ENCODE measurements at regions not wholly inside any gene's neighbourhood (a gene's known extent, or its start where the extent isn't known, plus 50 kb on each side); places are given as distances from the start of the nearest gene placed in this dataset.

DNA sequence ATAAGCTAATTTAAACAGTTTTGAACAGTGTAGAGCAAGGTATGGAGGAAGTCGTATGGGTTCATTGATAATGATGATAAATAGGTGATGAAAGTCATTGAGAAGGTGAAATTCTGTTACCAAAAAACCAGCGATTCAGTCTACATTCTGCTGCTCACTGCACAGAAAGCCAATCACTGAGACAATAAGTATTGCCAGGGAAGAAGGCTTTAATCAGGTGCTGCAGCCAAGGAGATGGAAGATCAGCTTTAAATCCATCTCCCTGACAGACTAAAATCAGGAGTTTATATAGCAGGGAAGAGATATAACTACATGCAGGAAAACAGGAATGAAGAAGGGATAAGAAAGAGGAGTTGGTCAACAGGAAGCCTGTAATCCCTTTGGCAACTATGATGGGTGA is 361.3 kb upstream of the C1orf174 start:
- TF ChIP-seq TAF1 (IDR thresholded peaks at IDR 0.05; ENCODE audit: low read depth, low read length) (no peak), POLR2A (IDR thresholded peaks at IDR 0.05; ENCODE audit: low read depth, low read length) (no peak), POU2F2 (IDR thresholded peaks at IDR 0.05; ENCODE audit: low read depth, low read length) (no peak), POLR2AphosphoS5 (IDR thresholded peaks at IDR 0.05; ENCODE audit: low read depth, low read length) (no peak), SPI1 (IDR thresholded peaks at IDR 0.05; ENCODE audit: low read depth, low read length) (no peak), PAX5 (IDR thresholded peaks at IDR 0.05; ENCODE audit: insufficient read depth, low read length, severe bottlenecking) (no peak)
- no peak for DNase-seq (ENCODE audit: insufficient read length, low spot score)
- FAIRE-seq: no peak

DNA sequence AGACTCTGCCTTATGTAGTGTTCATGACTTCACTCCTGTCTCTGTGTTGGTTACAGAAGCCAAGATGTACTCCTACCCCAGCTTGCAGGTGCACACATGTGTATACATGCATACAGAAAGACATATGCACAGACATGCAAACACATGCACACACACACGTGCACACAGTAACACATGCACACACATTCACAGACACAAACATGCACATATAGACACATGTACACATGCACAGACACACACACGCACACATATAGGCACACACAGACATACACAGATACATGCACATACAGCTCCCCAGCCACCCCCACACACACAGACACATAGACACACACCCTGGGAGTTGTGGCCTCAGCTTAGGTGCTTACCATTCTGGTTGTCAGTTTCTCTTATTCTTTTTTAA is 362.6 kb upstream of the C1orf174 start:
- DNase-seq (ENCODE audit: insufficient read length, low spot score) (no peak), FAIRE-seq (no peak)
- TF ChIP-seq TAF1 (IDR thresholded peaks at IDR 0.05; ENCODE audit: low read depth, low read length): no peak
- TF ChIP-seq POLR2AphosphoS5 (IDR thresholded peaks at IDR 0.05; ENCODE audit: low read depth, low read length): no peak
- no peak for TF ChIP-seq POLR2A (IDR thresholded peaks at IDR 0.05; ENCODE audit: low read depth, low read length)
- TF ChIP-seq PAX5 (IDR thresholded peaks at IDR 0.05; ENCODE audit: insufficient read depth, low read length, severe bottlenecking): no peak
- TF ChIP-seq SPI1 (IDR thresholded peaks at IDR 0.05; ENCODE audit: low read depth, low read length): no peak
- no peak for TF ChIP-seq POU2F2 (IDR thresholded peaks at IDR 0.05; ENCODE audit: low read depth, low read length)

DNA sequence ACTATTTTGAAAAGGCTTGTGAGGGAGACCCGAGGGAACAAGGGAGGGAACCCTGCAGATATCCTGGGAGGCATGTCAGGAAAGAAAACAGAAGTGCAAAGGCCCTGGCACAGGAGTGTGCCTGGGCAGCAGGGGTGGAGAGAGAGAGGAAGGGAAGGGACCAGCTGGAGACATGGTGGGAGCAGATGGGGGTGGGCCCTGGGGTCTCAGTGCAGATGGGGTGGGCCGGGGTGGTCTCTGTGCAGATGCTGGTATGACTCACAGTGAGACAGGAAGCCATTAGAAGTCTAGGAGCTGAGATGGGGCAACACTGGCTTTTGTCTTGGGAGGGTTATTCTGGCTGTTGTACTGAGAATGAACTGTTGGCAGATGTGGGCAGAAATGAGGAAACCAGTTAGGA is 363.6 kb upstream of the C1orf174 start:
- DNase-seq (ENCODE audit: insufficient read length, low spot score) (no peak), FAIRE-seq (no peak)
- no peak for TF ChIP-seq PAX5 (IDR thresholded peaks at IDR 0.05; ENCODE audit: insufficient read depth, low read length, severe bottlenecking)
- TF ChIP-seq POU2F2 (IDR thresholded peaks at IDR 0.05; ENCODE audit: low read depth, low read length): no peak
- TF ChIP-seq POLR2AphosphoS5 (IDR thresholded peaks at IDR 0.05; ENCODE audit: low read depth, low read length): no peak
- TF ChIP-seq POLR2A (IDR thresholded peaks at IDR 0.05; ENCODE audit: low read depth, low read length): no peak
- no peak for TF ChIP-seq SPI1 (IDR thresholded peaks at IDR 0.05; ENCODE audit: low read depth, low read length)
- no peak for TF ChIP-seq TAF1 (IDR thresholded peaks at IDR 0.05; ENCODE audit: low read depth, low read length)

DNA sequence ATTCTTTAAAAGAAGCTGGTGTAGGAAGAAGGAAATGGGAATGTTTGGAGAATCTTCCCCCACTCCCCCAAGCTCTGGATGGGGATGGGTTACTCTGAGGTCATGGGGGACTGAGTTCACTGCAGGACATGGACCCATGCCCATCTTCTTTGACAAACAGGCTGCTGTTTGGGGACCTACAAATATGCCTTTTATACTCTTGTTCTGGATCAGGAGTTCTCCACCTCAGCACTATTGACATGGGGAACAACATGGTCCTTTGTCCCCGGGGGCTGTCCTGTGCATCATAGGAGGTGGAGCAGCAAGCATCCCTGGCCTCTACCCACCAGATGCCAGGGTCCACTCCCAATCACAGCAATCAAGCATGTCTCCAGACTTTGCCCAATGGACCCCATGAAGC is 365.8 kb upstream of the C1orf174 start:
- DNase-seq (ENCODE audit: insufficient read length, low spot score): no peak
- no peak for TF ChIP-seq POU2F2 (IDR thresholded peaks at IDR 0.05; ENCODE audit: low read depth, low read length)
- TF ChIP-seq TAF1 (IDR thresholded peaks at IDR 0.05; ENCODE audit: low read depth, low read length): no peak
- TF ChIP-seq POLR2AphosphoS5 (IDR thresholded peaks at IDR 0.05; ENCODE audit: low read depth, low read length): no peak
- no peak for TF ChIP-seq PAX5 (IDR thresholded peaks at IDR 0.05; ENCODE audit: insufficient read depth, low read length, severe bottlenecking)
- no peak for TF ChIP-seq SPI1 (IDR thresholded peaks at IDR 0.05; ENCODE audit: low read depth, low read length)
- no peak for TF ChIP-seq POLR2A (IDR thresholded peaks at IDR 0.05; ENCODE audit: low read depth, low read length)

DNA sequence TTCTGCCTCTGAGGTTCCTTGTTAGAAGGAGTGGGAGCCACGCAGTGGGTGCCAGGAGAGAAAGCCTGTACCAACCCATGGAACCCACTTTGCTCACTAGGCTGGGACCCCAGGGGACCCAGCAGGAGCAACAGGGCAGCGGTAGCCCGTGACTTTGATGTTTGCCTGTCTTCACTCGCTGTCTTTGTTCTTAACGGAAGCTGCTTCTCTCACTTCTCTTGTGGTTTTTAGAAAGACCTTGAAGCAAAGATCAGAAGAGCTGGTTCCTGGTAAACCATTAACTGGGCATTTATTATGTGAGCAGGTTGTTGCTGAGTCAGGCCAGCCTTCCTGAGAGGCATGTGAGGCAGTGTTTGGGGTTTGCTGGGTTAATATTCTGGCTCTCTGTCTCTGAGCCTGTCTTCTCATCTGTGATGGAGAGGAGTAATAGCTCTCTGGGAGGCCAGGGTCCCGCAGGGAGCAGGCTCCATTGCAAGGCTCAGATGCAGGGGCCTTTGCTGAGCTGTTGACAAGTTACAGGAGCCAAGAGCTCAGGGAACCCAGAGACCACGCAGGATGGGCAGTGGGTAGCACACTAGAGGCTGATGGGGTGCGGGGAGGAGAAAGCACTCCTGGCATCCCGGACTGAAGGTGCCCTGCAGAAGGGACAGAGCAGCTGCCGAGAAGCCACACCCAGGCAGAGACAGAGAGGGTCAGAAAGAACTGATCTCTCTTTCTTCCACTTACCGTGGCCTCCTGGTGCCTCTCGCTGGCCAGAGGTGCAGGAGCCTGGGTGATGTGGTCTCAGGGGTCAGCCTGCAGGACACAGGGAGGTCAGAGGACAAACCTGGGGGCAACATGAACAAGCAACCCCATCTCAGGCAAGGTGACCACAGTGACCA is 367.5 kb upstream of the C1orf174 start:
- TF ChIP-seq TAF1 (IDR thresholded peaks at IDR 0.05; ENCODE audit: low read depth, low read length) (no peak), PAX5 (IDR thresholded peaks at IDR 0.05; ENCODE audit: insufficient read depth, low read length, severe bottlenecking) (no peak), POLR2A (IDR thresholded peaks at IDR 0.05; ENCODE audit: low read depth, low read length) (no peak), SPI1 (IDR thresholded peaks at IDR 0.05; ENCODE audit: low read depth, low read length) (no peak), POU2F2 (IDR thresholded peaks at IDR 0.05; ENCODE audit: low read depth, low read length) (no peak), POLR2AphosphoS5 (IDR thresholded peaks at IDR 0.05; ENCODE audit: low read depth, low read length) (no peak)
- DNase-seq (ENCODE audit: insufficient read length, low spot score) (no peak), FAIRE-seq (no peak)

More for the DNA sequence above, 365.8 kb upstream of the C1orf174 start:
- no peak for FAIRE-seq

DNA sequence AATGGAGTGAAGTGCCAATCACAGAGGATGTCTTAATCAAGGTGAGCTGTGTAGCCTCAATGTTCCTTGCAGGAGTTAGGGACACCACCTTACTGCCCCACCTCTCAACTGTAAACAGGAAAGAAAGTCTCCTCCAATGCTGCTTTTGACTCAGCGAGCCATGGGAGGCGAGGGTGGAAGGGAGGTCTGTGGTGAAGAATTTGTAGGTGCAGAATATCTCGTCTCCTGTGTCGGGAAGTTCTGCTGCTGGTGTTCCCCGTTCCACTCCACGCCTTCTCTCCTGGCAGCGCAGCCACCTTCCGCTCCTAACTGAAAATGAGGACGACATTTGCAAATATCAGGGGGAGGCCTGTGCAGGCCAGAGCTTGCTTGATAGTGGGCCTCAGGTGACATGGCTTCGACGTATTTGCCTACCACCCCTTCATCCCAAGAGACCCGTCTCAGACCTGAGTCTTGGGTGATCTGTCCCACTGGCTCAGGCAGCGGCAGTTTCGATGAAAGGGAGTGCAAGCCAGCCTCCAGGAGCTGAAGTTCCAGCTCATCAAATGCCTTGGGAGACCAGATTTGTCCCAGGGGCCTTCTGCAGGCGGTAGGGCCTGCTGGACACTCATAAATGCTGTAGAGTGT is 368.3 kb upstream of the C1orf174 start:
- DNase-seq (ENCODE audit: insufficient read length, low spot score) (no peak), FAIRE-seq (no peak)
- TF ChIP-seq POLR2AphosphoS5 (IDR thresholded peaks at IDR 0.05; ENCODE audit: low read depth, low read length): no peak
- no peak for TF ChIP-seq TAF1 (IDR thresholded peaks at IDR 0.05; ENCODE audit: low read depth, low read length)
- TF ChIP-seq SPI1 (IDR thresholded peaks at IDR 0.05; ENCODE audit: low read depth, low read length): no peak
- no peak for TF ChIP-seq POU2F2 (IDR thresholded peaks at IDR 0.05; ENCODE audit: low read depth, low read length)
- TF ChIP-seq POLR2A (IDR thresholded peaks at IDR 0.05; ENCODE audit: low read depth, low read length): no peak
- no peak for TF ChIP-seq PAX5 (IDR thresholded peaks at IDR 0.05; ENCODE audit: insufficient read depth, low read length, severe bottlenecking)

DNA sequence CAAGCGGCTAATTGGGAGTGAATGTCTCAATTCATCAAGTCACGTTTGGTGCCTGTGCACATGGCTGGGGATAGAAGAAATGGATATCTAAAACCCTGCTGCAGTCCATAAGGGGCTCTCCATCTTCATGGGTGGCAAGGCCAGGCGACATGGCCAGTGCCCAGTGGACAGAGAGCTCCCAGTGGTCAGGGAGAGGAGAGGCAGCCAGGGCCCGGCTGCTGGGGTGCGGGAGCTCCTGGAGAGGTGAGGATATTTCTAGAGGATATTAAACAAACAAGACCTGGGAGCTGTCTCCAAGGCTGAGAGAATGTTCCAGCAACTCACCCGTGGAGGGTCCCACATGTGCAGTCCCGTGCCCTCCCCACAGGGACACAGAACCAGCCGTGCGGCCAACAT is 368.8 kb upstream of the C1orf174 start:
- no peak for TF ChIP-seq SPI1 (IDR thresholded peaks at IDR 0.05; ENCODE audit: low read depth, low read length)
- no peak for TF ChIP-seq POLR2AphosphoS5 (IDR thresholded peaks at IDR 0.05; ENCODE audit: low read depth, low read length)
- no peak for TF ChIP-seq POU2F2 (IDR thresholded peaks at IDR 0.05; ENCODE audit: low read depth, low read length)
- no peak for TF ChIP-seq POLR2A (IDR thresholded peaks at IDR 0.05; ENCODE audit: low read depth, low read length)
- no peak for TF ChIP-seq PAX5 (IDR thresholded peaks at IDR 0.05; ENCODE audit: insufficient read depth, low read length, severe bottlenecking)
- no peak for TF ChIP-seq TAF1 (IDR thresholded peaks at IDR 0.05; ENCODE audit: low read depth, low read length)

DNA sequence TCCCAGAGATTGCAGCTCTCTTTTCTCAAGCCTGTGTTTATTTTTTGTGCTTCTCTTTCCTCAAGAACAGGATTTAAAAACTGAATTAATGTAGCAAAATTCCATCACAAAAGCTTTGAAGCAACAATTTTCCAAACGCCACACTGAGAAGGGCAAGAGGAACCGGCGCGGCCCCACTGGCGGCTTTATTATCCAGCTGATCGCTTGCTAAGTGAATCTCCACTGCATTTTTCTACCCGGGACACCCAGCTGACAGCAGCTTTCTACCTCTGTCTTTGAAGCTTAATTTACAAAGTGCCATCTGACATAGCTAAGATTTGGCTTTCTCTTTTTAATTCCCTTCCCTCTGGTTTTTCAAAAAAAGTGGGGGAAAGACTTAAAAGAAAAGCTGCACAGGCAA is 369.3 kb upstream of the C1orf174 start:
- TF ChIP-seq POU2F2 (IDR thresholded peaks at IDR 0.05; ENCODE audit: low read depth, low read length): no peak
- no peak for TF ChIP-seq POLR2AphosphoS5 (IDR thresholded peaks at IDR 0.05; ENCODE audit: low read depth, low read length)
- TF ChIP-seq SPI1 (IDR thresholded peaks at IDR 0.05; ENCODE audit: low read depth, low read length): no peak
- TF ChIP-seq PAX5 (IDR thresholded peaks at IDR 0.05; ENCODE audit: insufficient read depth, low read length, severe bottlenecking): no peak
- TF ChIP-seq POLR2A (IDR thresholded peaks at IDR 0.05; ENCODE audit: low read depth, low read length): no peak
- no peak for TF ChIP-seq TAF1 (IDR thresholded peaks at IDR 0.05; ENCODE audit: low read depth, low read length)

More for the DNA sequence above, 368.8 kb upstream of the C1orf174 start:
- no peak for FAIRE-seq
- DNase-seq (ENCODE audit: insufficient read length, low spot score): no peak

DNA sequence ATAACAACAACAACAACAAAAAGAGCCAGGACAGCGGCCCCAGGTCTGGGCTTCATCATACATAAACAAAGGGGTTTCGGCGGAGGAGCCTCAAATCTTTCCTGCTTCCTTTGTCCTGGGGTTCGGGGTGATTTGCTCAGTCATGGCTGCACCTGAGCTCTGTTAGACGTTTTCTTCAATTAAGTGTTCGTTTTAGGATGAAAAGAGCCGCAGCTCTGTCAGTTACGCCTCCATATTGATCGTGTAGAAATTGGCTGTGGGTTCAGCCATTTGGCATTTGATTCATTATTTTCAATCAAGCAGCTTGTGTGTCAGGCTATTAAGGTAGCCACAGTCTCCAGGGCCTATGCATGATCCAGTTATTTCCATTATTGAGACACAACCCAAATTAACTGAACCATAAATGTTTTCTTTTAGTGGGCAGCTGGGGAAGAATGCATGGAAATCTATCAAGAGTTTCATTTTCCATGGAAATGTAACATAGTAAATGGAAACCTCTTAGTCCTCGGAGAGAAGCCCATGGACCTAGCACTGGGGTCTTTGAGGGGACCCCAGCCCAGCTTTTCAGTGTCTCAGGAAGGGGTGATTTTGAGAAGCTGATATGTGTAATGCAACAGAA is 370.0 kb upstream of the C1orf174 start:
- DNase-seq (ENCODE audit: insufficient read length, low spot score): no peak
- no peak for FAIRE-seq
- TF ChIP-seq TAF1 (IDR thresholded peaks at IDR 0.05; ENCODE audit: low read depth, low read length) (no peak), POLR2A (IDR thresholded peaks at IDR 0.05; ENCODE audit: low read depth, low read length) (no peak), POU2F2 (IDR thresholded peaks at IDR 0.05; ENCODE audit: low read depth, low read length) (no peak), POLR2AphosphoS5 (IDR thresholded peaks at IDR 0.05; ENCODE audit: low read depth, low read length) (no peak), PAX5 (IDR thresholded peaks at IDR 0.05; ENCODE audit: insufficient read depth, low read length, severe bottlenecking) (no peak), SPI1 (IDR thresholded peaks at IDR 0.05; ENCODE audit: low read depth, low read length) (no peak)

More for the DNA sequence above, 369.3 kb upstream of the C1orf174 start:
- no peak for DNase-seq (ENCODE audit: insufficient read length, low spot score)
- FAIRE-seq: no peak
